Upper lobe of left lung (tissue), 6 donors: ENCODE measurements at regions not wholly inside any gene's neighbourhood (a gene's known extent, or its start where the extent isn't known, plus 50 kb on each side); places are given as distances from the start of the nearest gene placed in this dataset.

Experiments
- ATAC-seq, 2 donors: fragments of 200-7000 bp; cut with Tn5 transposase; one replicate each; pipeline ENCODE4 v1.9.1; 2022; ENCODE audit warnings: mild to moderate bottlenecking in 2 of 2, moderate library complexity in 2 of 2; ENCODE audit not compliant: low FRiP score in 2 of 2
- DNase-seq, 2 donors: peaks; one replicate each; pipeline ENCODE4 v3.0.0-alpha.2; 2019 to 2020
- H3K27ac ChIP-seq, 4 donors: fragments of 200-600 bp; sonication (generic); one replicate each; pipeline ENCODE4 v1.5.1; 2016 to 2019
- H3K27me3 ChIP-seq, 4 donors: fragments of 200-600 bp; sonication (generic); one replicate each; pipeline ENCODE4 v1.5.1; 2017 to 2019
- H3K36me3 ChIP-seq, 4 donors: fragments of 200-600 bp; sonication (generic); one replicate each; pipeline ENCODE4 v1.5.1; 2016 to 2019
- H3K4me1 ChIP-seq, 4 donors: fragments of 200-600 bp; sonication (generic); one replicate each; pipeline ENCODE4 v1.5.1; 2018 to 2019
- H3K4me3 ChIP-seq, 4 donors: fragments of 200-600 bp; sonication (generic); one replicate each; pipeline ENCODE4 v1.5.1; 2017 to 2019; ENCODE audit warnings: mild to moderate bottlenecking in 2 of 4, moderate library complexity in 1 of 4
- H3K9me3 ChIP-seq, 4 donors: fragments of 200-600 bp; sonication (generic); one replicate each; pipeline ENCODE4 v1.5.1; 2018 to 2019
- EP300 ChIP-seq, 4 donors: sonication (generic); formaldehyde crosslinking; IDR thresholded peaks; one replicate each; pipeline ENCODE4 v1.5.1; 2017; ENCODE audit warnings: antibody characterized with exemption in 4 of 4, control low read depth in 2 of 4
- POLR2A ChIP-seq, 4 donors: fragments of 450-650 bp; IDR thresholded peaks; one replicate each; pipeline ENCODE4 v1.5.1; 2016 to 2017; ENCODE audit warnings: antibody characterized with exemption in 4 of 4, mild to moderate bottlenecking in 2 of 4
- POLR2AphosphoS5 ChIP-seq, 2 donors: sonication (generic); formaldehyde crosslinking; IDR thresholded peaks; one replicate each; pipeline ENCODE4 v1.5.1; 2017; ENCODE audit warnings: antibody characterized with exemption in 2 of 2
- WGBS, 2 donors: methylation state at CpG; one replicate each; pipeline ENCODE4 v1.1.5; 2017 to 2018; 5-methylcytosine and 5-hydroxymethylcytosine counted together
- TF ChIP-seq, protein P1 (sequence below), 6 experiments: fragments of 450-650 bp in 4 of 6; fragments of 200-600 bp in 2 of 6; sonication (generic) in 2 of 6; IDR thresholded peaks; one replicate each; pipeline ENCODE4 v1.5.1; 2016 to 2019; ENCODE audit warnings: antibody characterized with exemption in 6 of 6
- donor health status: DM: no; HTN: no; CAD: no; lungs with moderate emphysema.
- donor health status: DM: no; HTN: yes; CAD: no; lungs with severe emphysema.

DNA sequence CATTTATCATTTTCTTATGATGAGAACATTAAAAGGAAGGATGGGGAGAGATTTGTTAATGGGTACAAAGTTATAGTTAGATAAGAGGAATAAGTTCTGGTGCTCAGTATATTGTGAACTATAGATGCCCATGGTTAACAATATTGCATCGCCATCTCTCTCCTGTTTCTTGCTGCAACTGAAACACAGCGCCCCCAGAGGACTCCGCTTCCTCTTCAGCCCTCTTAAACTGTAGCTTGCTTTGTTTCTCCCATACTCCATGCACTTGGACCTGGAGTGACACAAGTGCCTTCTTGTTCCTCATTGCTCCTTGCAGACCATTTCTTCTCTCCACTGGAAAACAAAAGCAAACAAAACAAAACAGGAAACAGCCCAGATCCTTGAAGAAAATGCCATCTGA is 70.1 kb upstream of the NTPCR start:
- Histone ChIP-seq H3K27ac (no peak overlapping the region), H3K4me3 (no peak overlapping the region), H3K9me3 (no peaks in the 10 kb centered on the region), H3K27me3 (no peaks in the 10 kb centered on the region), H3K36me3 (no peaks in the 10 kb centered on the region), H3K4me1 (no peaks in the 10 kb centered on the region)
- DNase-seq = no peak
- WGBS, 2 donors = 56 to 71% methylated on average over 3 of the region's 3 CpGs
- no peak for ATAC-seq
- TF ChIP-seq POLR2AphosphoS5 (IDR thresholded peaks at IDR 0.05) (no peak), EP300 (IDR thresholded peaks at IDR 0.05) (no peak), POLR2A (IDR thresholded peaks at IDR 0.05) (no peak)
- TF ChIP-seq, protein P1, sequence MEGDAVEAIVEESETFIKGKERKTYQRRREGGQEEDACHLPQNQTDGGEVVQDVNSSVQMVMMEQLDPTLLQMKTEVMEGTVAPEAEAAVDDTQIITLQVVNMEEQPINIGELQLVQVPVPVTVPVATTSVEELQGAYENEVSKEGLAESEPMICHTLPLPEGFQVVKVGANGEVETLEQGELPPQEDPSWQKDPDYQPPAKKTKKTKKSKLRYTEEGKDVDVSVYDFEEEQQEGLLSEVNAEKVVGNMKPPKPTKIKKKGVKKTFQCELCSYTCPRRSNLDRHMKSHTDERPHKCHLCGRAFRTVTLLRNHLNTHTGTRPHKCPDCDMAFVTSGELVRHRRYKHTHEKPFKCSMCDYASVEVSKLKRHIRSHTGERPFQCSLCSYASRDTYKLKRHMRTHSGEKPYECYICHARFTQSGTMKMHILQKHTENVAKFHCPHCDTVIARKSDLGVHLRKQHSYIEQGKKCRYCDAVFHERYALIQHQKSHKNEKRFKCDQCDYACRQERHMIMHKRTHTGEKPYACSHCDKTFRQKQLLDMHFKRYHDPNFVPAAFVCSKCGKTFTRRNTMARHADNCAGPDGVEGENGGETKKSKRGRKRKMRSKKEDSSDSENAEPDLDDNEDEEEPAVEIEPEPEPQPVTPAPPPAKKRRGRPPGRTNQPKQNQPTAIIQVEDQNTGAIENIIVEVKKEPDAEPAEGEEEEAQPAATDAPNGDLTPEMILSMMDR (IDR thresholded peaks at IDR 0.05) = peak in 3 of 6 experiments; percentile 7 to 33 (median 23)

DNA sequence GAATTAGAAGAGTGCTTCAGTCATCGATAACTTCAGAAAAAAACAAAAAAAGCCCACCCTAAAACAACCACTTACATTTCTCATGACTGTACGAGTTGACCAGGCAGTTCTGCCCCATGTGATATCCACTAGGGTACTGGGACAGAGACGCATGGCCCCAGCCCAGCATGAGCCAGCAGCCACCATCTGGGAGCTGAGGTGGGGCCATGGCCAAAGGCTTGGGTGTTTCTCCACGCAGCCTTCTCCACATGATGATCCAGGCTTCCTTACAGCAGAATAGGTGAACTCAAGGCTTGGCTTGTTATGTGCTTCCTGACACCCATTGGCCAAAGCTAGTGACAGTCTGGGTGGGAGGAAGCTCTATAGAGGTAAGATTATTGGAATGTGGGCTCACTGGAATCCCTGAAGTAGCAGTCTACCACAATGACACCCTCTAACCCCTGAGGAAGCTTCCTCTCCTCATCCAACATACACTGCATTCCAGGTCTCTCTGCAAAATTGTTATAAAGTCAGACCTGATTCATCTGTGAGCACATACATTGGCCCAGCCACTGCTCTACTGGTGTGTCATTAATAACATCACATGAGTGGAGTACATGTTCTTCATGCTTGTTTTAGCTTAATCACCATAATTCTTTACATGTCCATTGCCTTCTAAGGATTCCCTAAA is 66.3 kb upstream of the NTPCR start:
- H3K27ac ChIP-seq = no peak overlapping the region
- ATAC-seq (no peak), DNase-seq (no peak)
- no peak overlapping the region for H3K4me3 ChIP-seq
- 83 to 89% methylated on average over 4 of the region's 4 CpGs for WGBS, 2 donors
- TF ChIP-seq POLR2AphosphoS5 (IDR thresholded peaks at IDR 0.05) = no peak
- TF ChIP-seq, protein P1 (IDR thresholded peaks at IDR 0.05) = no peak
- no peak for TF ChIP-seq POLR2A (IDR thresholded peaks at IDR 0.05)
- no peaks in the 10 kb centered on the region for H3K27me3 ChIP-seq
- H3K4me1 ChIP-seq = no peaks in the 10 kb centered on the region
- no peaks in the 10 kb centered on the region for H3K9me3 ChIP-seq
- no peaks in the 10 kb centered on the region for H3K36me3 ChIP-seq

DNA sequence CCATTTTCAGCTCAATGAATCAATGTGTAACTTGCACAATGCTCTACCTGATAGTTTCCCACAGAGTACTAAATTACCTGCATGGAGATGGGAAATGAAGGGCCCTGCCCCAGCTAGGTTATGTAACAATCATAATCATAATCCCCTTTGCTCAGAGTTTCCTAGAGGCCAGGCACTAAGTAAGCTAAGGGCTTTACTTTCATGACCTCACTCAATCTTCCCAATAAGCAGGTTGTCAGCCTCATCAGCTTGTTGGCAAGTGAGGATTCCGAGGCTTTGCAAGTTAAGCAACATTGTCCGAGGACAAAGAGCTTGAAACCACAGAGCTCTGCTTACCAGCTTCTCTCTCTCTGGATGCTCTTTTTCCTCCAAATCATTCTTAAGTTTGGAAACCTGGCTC is 64.1 kb upstream of the NTPCR start:
- TF ChIP-seq, protein P1 (IDR thresholded peaks at IDR 0.05) = no peak
- TF ChIP-seq POLR2AphosphoS5 (IDR thresholded peaks at IDR 0.05) (no peak), POLR2A (IDR thresholded peaks at IDR 0.05) (no peak), EP300 (IDR thresholded peaks at IDR 0.05) (no peak)
- Histone ChIP-seq H3K27ac (no peak overlapping the region), H3K36me3 (no peaks in the 10 kb centered on the region), H3K4me3 (no peak overlapping the region), H3K27me3 (no peaks in the 10 kb centered on the region), H3K4me1 (no peaks in the 10 kb centered on the region), H3K9me3 (no peaks in the 10 kb centered on the region)
- DNase-seq = no peak
- no peak for ATAC-seq
- WGBS, 2 donors = 49 to 76% methylated on average over 2 of the region's 2 CpGs

DNA sequence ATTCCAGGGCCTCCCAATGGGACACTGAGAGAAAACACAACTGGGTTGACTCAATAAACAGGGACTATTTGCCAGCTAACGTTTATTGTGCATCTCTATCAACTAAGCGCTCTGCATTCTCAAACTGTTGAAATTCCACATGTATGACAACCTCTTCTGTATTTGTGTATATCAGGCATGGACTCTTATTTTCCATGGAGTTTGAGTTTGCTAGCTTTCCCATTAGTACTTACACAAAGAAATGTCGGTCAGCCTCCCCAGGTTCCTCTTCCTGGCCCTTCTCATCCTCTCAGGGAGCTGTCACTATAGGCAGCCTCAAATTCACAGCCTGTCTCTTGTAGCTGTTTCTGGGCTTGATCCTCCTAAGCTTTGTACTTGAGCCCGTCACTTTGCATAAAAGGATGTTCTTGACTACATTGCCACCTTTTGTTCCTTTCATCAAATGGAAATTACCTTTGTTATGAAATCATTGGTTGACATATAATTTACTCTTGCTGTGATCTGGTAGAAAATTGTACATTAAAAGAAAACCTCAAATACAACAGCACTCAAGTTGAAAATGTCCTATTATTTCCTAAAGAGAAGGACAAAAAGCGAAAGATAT is 60.0 kb upstream of the NTPCR start:
- Histone ChIP-seq H3K27me3 (no peaks in the 10 kb centered on the region), H3K27ac (no peak overlapping the region), H3K4me1 (no peaks in the 10 kb centered on the region), H3K9me3 (peaks cover 0 to 4% (median 0%) of the 10 kb centered on the region in 4 donors), H3K36me3 (no peaks in the 10 kb centered on the region), H3K4me3 (no peak overlapping the region)
- WGBS, 2 donors = 75 to 81% methylated on average over 5 of the region's 5 CpGs
- TF ChIP-seq, protein P1 (IDR thresholded peaks at IDR 0.05) = no peak
- TF ChIP-seq POLR2AphosphoS5 (IDR thresholded peaks at IDR 0.05) (no peak), POLR2A (IDR thresholded peaks at IDR 0.05) (no peak), EP300 (IDR thresholded peaks at IDR 0.05) (no peak)
- ATAC-seq (no peak), DNase-seq (no peak)

DNA sequence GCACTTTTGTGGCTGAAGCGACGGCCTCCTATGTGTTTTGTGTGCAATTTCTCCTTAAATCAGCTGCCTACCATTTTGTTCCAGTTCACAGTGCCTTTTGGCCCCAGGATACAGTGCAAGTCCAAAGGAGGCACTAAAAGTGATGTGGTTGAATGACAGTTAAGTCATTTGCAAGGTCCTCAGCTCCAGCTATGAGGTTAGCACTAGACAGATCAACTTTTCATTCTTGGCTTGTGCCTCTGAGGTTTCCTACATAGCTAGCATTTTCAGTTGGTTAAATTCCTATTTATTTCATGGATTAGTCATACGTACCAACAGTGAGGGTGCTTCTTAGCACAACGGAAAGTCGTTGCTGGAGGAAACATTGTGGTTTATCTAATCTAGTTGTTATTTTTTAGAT is 59.3 kb upstream of the NTPCR start:
- Histone ChIP-seq H3K27ac (no peak overlapping the region), H3K36me3 (no peaks in the 10 kb centered on the region), H3K27me3 (no peaks in the 10 kb centered on the region), H3K4me1 (no peaks in the 10 kb centered on the region), H3K4me3 (no peak overlapping the region), H3K9me3 (peaks cover 0 to 4% (median 0%) of the 10 kb centered on the region in 4 donors)
- ATAC-seq (peak in 1 of 2 donors; percentile 76), DNase-seq (no peak)
- TF ChIP-seq EP300 (IDR thresholded peaks at IDR 0.05) = no peak
- TF ChIP-seq POLR2AphosphoS5 (IDR thresholded peaks at IDR 0.05) = no peak
- TF ChIP-seq, protein P1 (IDR thresholded peaks at IDR 0.05) = no peak
- TF ChIP-seq POLR2A (IDR thresholded peaks at IDR 0.05) = no peak
- WGBS, 2 donors = 59 to 80% methylated on average over 5 of the region's 5 CpGs
